HG02759 (cell line): ENCODE measurements at regions not wholly inside any gene's neighbourhood (a gene's known extent, or its start where the extent isn't known, plus 50 kb on each side); places are given as distances from the start of the nearest gene placed in this dataset.
A peak's percentile ranks its signal among the peaks of the same experiment; 100 is the strongest.
"Not testable (repeated sequence)": the region's sequence is repeated elsewhere in the genome, so short reads cannot be mapped to it uniquely, and the experiment has no call there.

ENCODE experiments used
- ATAC-seq: cut with Tn5 transposase; IDR thresholded peaks from one replicate; pipeline ENCODE4 v1.9.1; 2021; ENCODE audit warnings: mild to moderate bottlenecking, moderate library complexity; ENCODE audit not compliant: unreplicated experiment

DNA sequence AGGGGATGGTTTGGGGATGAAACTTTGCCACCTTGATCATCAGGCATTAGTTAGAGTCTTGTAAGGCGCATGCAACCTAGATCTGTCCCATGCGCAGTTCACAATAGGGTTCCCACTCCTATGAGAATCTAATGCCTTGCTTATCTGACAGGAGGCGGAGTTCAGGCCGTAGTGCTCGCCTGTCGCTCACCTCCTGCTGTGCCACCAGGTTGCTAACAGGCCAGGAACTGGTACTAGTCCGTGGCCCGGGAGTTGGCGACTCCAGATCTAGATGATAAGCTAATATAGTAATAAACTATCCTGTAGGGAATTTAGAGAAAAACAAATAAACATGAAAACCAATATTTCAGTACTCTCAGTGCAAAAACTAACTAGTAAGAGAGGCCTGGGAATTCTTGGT, 155.4 kb upstream of the ANO5 start:
- no peak for ATAC-seq

DNA sequence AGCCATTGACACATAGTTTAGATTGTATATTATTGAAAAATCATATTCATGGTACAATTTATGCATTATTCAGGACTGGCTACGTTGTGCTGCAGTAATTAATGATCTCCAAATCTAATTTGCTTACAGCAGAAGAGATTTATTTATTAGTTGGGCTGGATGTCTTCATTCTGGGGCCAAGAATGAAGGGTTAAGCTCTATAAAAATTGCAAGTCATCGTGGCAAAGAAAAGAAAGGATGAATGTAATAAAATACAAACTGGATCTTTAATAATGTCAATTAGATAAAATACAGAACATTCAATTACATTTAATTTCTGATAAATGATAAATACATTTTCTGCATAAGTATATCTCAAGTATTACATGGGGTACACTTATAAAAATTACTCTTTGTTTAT, 151.8 kb upstream of the ANO5 start:
- ATAC-seq: no peak

DNA sequence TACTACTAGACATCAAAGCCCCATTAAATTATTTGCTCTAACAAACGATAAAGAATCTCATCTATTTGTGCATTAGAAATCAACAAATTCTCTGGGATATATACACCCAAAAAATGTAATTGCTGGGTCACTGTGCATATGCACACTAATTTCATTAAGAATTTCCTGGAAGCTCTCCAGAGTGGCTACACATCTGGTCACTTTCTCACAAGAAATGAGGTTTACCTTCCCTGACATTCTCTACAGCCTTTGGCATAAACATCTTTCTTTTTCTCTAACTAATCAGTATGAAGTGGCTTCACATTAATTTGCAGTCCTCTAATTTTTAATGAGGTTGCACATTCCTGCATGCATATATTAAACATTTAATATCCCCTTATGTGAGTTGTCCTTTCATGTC, 150.8 kb upstream of the ANO5 start:
- no peak for ATAC-seq

- ATAC-seq: no peak
Observed at GRCh38 chr11:22044126-22044525, 148.8 kb upstream of the ANO5 start.

DNA sequence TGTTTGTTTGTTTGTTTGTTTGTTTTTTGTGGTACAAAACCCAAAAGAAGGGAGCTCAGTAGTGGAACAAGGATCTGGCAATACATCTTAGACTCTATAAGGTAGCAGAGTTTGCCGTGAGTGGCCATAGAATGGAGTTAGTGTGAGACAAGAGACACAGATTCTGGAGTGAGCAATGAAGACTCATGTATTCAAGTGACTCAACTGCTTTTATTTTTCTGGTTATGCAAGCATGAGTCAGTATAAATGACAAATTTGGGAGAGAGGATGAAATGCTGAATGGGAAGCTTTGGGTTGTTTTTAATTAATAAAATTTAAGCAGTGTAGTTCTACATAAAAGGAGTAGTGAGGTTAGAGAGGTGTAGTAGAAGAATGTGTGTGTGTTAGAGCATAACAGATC, 143.6 kb upstream of the ANO5 start:
- no peak for ATAC-seq

DNA sequence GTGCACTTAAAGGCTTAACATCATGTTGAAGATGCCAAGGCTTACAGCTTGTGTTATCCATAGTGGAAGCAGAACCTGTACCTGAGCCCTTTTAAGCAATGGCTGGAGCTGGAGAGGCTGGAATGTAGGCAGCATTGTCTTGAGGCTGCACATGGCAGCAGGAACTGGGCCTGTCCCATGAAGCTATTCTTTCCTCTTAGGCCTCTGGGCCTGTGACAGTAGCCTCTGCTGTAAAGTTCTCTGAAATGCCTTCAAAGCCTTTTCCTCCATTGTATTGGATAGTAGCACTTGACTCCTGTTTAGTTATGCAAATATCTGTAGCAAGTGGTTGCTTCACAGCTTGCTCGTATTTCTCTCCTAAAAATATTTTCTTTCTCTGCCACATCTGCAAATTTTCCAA, 127.4 kb upstream of the ANO5 start:
- ATAC-seq: no peak

DNA sequence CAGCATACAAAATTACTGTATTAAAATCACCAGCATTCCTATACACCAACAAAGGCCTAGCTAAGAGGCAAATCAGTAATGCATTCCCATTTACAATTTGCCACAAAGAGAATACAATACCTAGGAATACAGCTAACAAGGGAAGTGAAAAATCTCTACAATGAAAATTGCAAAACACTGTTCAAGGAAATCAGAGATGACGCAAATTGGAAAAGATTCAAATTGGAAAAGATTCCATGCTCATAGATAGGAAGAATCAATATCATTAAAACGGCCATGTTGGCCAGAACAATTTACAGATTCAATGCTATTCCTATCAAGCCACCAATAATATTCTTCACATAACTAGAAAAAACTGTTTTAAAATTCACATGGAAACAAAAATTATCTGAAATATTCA, 123.0 kb upstream of the ANO5 start:
- ATAC-seq: no peak

DNA sequence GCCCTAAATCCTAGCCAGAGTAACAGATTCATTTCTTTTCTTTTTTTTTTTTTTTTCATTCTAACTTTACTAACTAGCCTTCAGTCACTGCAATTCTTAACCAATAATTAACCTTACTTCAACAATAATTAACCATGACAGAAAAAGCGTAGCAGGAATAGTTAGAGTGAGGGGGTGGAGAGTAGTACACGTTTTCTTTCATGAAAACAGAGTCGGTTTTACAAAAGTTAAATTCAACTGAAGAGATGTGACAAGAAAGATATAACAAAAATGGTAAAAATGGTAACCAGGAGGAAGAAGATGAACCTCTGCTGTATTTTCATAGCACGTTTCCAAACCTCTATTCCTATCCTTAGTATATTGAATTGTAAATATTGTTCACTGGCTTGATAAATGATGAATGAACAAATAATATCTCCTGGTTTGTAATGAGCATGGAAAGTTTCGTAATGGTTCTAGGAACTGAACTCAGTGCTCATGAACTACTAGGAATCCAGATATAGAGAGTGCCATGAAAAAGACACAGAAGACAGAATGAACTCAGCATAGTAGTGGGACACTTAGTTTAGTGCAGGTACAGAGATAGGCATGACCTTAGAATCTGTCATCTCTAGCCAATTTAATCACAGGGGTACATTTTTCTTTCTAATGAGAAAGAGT, 116.5 kb upstream of the ANO5 start:
- ATAC-seq: no peak

- no peak for ATAC-seq
Observed at GRCh38 chr11:22078063-22078462, 114.8 kb upstream of the ANO5 start.

GRCh38 chr11:22079133-22079872, 113.6 kb upstream of the ANO5 start:
- no peak for ATAC-seq

DNA sequence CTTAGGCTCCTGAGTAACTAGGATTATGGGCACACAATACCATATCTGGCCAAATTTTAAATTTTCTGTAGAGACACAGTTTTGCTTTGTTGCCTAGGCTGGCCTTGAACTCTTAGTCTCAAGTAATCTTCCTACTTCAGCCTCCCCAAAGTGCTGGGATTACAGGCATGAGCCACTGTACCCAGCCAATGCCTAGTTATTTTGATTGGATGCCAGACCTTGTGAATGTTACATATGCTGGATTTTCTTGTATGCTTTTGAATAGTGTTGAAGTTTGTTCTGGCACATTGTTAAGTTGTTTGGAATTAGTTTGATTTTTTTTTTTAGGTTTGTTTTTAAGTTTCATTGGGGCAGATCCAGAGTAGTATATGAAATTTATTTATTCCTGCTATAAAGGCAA, 110.7 kb upstream of the ANO5 start:
- no peak for ATAC-seq

DNA sequence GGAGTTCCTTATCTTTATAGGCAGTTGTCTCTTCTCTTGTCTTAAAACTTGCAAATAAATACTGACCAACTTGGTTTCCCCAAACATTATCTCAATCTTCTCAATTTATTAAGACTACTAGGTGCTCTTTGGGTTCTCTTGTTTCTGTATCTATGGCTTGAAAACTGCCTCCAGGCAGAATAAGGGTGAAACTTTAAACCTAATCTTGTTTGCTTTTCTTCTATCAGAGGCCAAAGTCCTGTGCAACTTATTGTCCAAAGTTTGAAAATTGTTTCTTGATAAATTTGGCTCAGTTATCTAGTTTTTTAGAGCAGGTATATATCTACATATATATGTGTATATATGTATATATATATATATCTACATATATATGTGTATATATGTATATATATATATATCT, 110.1 kb upstream of the ANO5 start:
- ATAC-seq: no peak

DNA sequence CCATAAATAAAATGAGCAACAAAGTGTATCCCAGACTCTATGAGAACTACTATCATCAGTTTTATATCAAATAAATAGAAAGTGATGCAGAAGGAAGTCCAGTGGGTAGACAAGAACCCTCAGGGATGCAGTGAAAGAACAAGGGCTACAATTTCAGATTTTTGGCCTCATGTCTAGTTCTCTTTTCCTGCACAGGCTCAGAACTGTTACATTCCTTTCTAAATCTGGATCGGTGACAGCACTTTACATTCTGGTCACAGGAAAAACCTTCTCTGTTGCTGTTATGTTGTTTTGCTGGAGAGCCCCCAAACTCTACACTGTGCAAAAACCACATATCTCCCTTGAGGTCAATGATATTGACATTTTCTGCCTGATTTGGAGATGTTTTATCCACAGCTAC, 108.8 kb upstream of the ANO5 start:
- no peak for ATAC-seq

- ATAC-seq: no peak
Observed at GRCh38 chr11:22084564-22084963, 108.3 kb upstream of the ANO5 start.

GRCh38 chr11:22089609-22090008, 103.3 kb upstream of the ANO5 start:
- no peak for ATAC-seq

- ATAC-seq: no peak
Observed at GRCh38 chr11:22106566-22106965, 86.3 kb upstream of the ANO5 start.

- ATAC-seq: no peak
Observed at GRCh38 chr11:22115470-22116029, 77.3 kb upstream of the ANO5 start.

DNA sequence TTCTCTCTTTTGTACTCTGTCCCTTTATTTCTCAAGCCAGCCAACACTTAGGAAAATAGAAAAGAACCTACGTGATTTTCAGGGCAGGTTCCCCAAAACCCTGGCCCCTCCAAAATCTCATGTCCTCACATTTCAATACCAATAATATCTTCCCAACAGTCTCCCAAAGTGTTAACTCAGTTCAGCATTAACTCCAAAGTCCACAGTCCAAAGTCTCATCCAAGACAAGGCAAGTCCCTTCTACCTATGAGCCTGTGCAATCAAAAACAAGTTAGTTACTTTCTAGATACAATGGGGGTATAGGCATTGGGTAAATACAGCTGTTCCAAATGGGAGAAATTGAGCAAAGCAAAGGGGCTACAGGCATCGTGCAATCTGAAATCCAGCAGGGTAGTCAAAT, 64.9 kb upstream of the ANO5 start:
- not testable (repeated sequence) for ATAC-seq

- ATAC-seq: peak; percentile 77
Observed at GRCh38 chr11:22130462-22131053, 62.3 kb upstream of the ANO5 start.

- no peak for ATAC-seq
Observed at GRCh38 chr11:22133776-22134175, 59.1 kb upstream of the ANO5 start.

GRCh38 chr11:22138264-22138663, 54.6 kb upstream of the ANO5 start:
- no peak for ATAC-seq
